GM19395 (cell line): ENCODE measurements at regions not wholly inside any gene's neighbourhood (a gene's known extent, or its start where the extent isn't known, plus 50 kb on each side); places are given as distances from the start of the nearest gene placed in this dataset.
A peak's percentile ranks its signal among the peaks of the same experiment; 100 is the strongest.
"Not testable (repeated sequence)": the region's sequence is repeated elsewhere in the genome, so short reads cannot be mapped to it uniquely, and the experiment has no call there.

Source experiments
- ATAC-seq: cut with Tn5 transposase; IDR thresholded peaks from one replicate; pipeline ENCODE4 v1.9.1; 2021; ENCODE audit warnings: mild to moderate bottlenecking, moderate library complexity; ENCODE audit not compliant: unreplicated experiment

- ATAC-seq, result no peak
These were observed 96.0 kb downstream of the RASGEF1B start for GRCh38 chr4:81375745-81376144.

GRCh38 chr4:81369886-81370285 is 101.8 kb downstream of the RASGEF1B start:
- ATAC-seq, result no peak

GRCh38 chr4:81366779-81367178 is 104.9 kb downstream of the RASGEF1B start:
- ATAC-seq, result no peak

GRCh38 chr4:81360737-81361136 is 111.0 kb downstream of the RASGEF1B start:
- ATAC-seq, result no peak

- no peak for ATAC-seq
These were observed 112.5 kb downstream of the RASGEF1B start for GRCh38 chr4:81359207-81359606.

- ATAC-seq, result no peak
These were observed 113.6 kb downstream of the RASGEF1B start for GRCh38 chr4:81358154-81358553.

GRCh38 chr4:81356621-81357020 is 115.1 kb downstream of the RASGEF1B start:
- ATAC-seq, result no peak

- no peak for ATAC-seq
These were observed 116.6 kb downstream of the RASGEF1B start for GRCh38 chr4:81355136-81355535.

- ATAC-seq, result no peak
These were observed 117.8 kb downstream of the RASGEF1B start for GRCh38 chr4:81353861-81354260.

- no peak for ATAC-seq
These were observed 119.3 kb downstream of the RASGEF1B start for GRCh38 chr4:81352446-81352835.

- peak; percentile 86 for ATAC-seq
These were observed 119.9 kb downstream of the RASGEF1B start for GRCh38 chr4:81351654-81352445.

- ATAC-seq, result no peak
These were observed 121.7 kb downstream of the RASGEF1B start for GRCh38 chr4:81350040-81350439.

- no peak for ATAC-seq
These were observed 123.0 kb downstream of the RASGEF1B start for GRCh38 chr4:81348778-81349094.

GRCh38 chr4:81348086-81348777 is 123.5 kb downstream of the RASGEF1B start:
- ATAC-seq, result no peak

- no peak for ATAC-seq
These were observed 125.0 kb downstream of the RASGEF1B start for GRCh38 chr4:81346719-81347118.

GRCh38 chr4:81343536-81343935 is 128.2 kb downstream of the RASGEF1B start:
- ATAC-seq, result no peak

GRCh38 chr4:81343046-81343445 is 128.0 kb upstream of the PRKG2 start:
- ATAC-seq, result no peak

GRCh38 chr4:81337211-81337610 is 122.2 kb upstream of the PRKG2 start:
- no peak for ATAC-seq

- ATAC-seq, result no peak
These were observed 120.3 kb upstream of the PRKG2 start for GRCh38 chr4:81335122-81335912.

- no peak for ATAC-seq
These were observed 115.0 kb upstream of the PRKG2 start for GRCh38 chr4:81330018-81330417.

GRCh38 chr4:81326581-81326980 is 111.6 kb upstream of the PRKG2 start:
- no peak for ATAC-seq

- not testable (repeated sequence) for ATAC-seq
These were observed 109.6 kb upstream of the PRKG2 start for GRCh38 chr4:81324594-81324993.
